ENCODE measurements at regions not wholly inside any gene's neighbourhood (a gene's known extent, or its start where the extent isn't known, plus 50 kb on each side); places are given as distances from the start of the nearest gene placed in this dataset.

GRCh38 chr9:82467436-82467835 lies 478.9 kb downstream of the SPATA31D1 start:
- no peaks in the 10 kb centered on the region for H3K27me3 ChIP-seq (ENCODE audit: insufficient read depth, low read length)
- Mint-ChIP-seq H3K4me3 (no peak overlapping the region), H3K27me3 (ENCODE audit: low read depth) (no peaks in the 10 kb centered on the region), H3K27ac (no peak overlapping the region), H3K9me3 (no peaks in the 10 kb centered on the region), H3K36me3 (ENCODE audit: insufficient read depth in 1 of 3, low read depth in 3 of 3) (no peaks in the 10 kb centered on the region; a peak in 1 of 7 replicates), H3K4me1 (0 out of 4 replicates have a peak, but pooled peaks cover 0 to 2% of the 10 kb centered on the region in 2 experiments)
- no peak overlapping the region for H2BK120ac ChIP-seq (ENCODE audit: low read depth, low read length, poor library complexity, severe bottlenecking)
- no peak overlapping the region for H3K9ac ChIP-seq (ENCODE audit: extremely low read depth, insufficient read length, low read length)
- no peak overlapping the region for H2BK5ac ChIP-seq (ENCODE audit: insufficient read length, low read length)
- TF ChIP-seq, protein P1, sequence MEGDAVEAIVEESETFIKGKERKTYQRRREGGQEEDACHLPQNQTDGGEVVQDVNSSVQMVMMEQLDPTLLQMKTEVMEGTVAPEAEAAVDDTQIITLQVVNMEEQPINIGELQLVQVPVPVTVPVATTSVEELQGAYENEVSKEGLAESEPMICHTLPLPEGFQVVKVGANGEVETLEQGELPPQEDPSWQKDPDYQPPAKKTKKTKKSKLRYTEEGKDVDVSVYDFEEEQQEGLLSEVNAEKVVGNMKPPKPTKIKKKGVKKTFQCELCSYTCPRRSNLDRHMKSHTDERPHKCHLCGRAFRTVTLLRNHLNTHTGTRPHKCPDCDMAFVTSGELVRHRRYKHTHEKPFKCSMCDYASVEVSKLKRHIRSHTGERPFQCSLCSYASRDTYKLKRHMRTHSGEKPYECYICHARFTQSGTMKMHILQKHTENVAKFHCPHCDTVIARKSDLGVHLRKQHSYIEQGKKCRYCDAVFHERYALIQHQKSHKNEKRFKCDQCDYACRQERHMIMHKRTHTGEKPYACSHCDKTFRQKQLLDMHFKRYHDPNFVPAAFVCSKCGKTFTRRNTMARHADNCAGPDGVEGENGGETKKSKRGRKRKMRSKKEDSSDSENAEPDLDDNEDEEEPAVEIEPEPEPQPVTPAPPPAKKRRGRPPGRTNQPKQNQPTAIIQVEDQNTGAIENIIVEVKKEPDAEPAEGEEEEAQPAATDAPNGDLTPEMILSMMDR (conservative IDR thresholded peaks at IDR 0.05) = no peak
- H3K23me2 ChIP-seq (ENCODE audit: insufficient read length, low read depth, low read length, poor library complexity, severe bottlenecking) = no peaks in the 10 kb centered on the region
- no peaks in the 10 kb centered on the region for H3K79me1 ChIP-seq (ENCODE audit: insufficient read depth, low read depth, low read length, poor library complexity, severe bottlenecking)
- H2BK12ac ChIP-seq (ENCODE audit: insufficient read length, low read depth, low read length) = no peak overlapping the region
- WGBS (ENCODE audit: extremely low coverage, insufficient read length, low lambda C conversion rate) = no CpG with 5 or more reads among the region's 2 CpGs
- no peak overlapping the region for H2BK15ac ChIP-seq (ENCODE audit: low read depth, low read length)
- no peak overlapping the region for H3K56ac ChIP-seq (ENCODE audit: insufficient read length, low read depth, low read length)
- H3K14ac ChIP-seq (ENCODE audit: insufficient read depth, low read length) = no peak overlapping the region
- H3K23ac ChIP-seq (ENCODE audit: insufficient read length, low read depth, low read length) = no peak overlapping the region
- H2BK20ac ChIP-seq (ENCODE audit: low read depth, low read length, poor library complexity, severe bottlenecking) = no peak overlapping the region
- no peak overlapping the region for H3K4me2 ChIP-seq (ENCODE audit: insufficient read depth, insufficient read length, low read length)
- no peak overlapping the region for H4K5ac ChIP-seq (ENCODE audit: insufficient read length, low read depth, low read length)
- no peak for DNase-seq
- H3K4ac ChIP-seq (ENCODE audit: low read depth, low read length) = no peak overlapping the region
- no peak overlapping the region for H4K91ac ChIP-seq (ENCODE audit: insufficient read length, low read depth, low read length)
- H3K4me1 ChIP-seq (ENCODE audit: insufficient read depth, low read length) = no peaks in the 10 kb centered on the region
- no peaks in the 10 kb centered on the region for H3K9me3 ChIP-seq (ENCODE audit: control insufficient read depth, low read depth, low read length)
- H4K8ac ChIP-seq (replicated peaks; ENCODE audit: insufficient read length, low read depth, low read length) = no peak overlapping the region
- H3K18ac ChIP-seq (ENCODE audit: insufficient read length, low read depth, low read length) = no peak overlapping the region
- H3K27ac ChIP-seq (ENCODE audit: insufficient read length, low read depth, low read length) = no peak overlapping the region
- H2AK5ac ChIP-seq (ENCODE audit: insufficient read length, low read length) = no peak overlapping the region
- H2AFZ ChIP-seq (ENCODE audit: low read length) = no peak overlapping the region
- no peak overlapping the region for H3T11ph ChIP-seq (ENCODE audit: low read length)
- H4K20me1 ChIP-seq (ENCODE audit: control insufficient read depth, insufficient read depth, insufficient read length) = no peaks in the 10 kb centered on the region
- no peaks in the 10 kb centered on the region for H3K79me2 ChIP-seq (ENCODE audit: insufficient read depth, low read length)
